GM19395 (cell line): ENCODE measurements at regions not wholly inside any gene's neighbourhood (a gene's known extent, or its start where the extent isn't known, plus 50 kb on each side); places are given as distances from the start of the nearest gene placed in this dataset.
"Not testable (repeated sequence)": the region's sequence is repeated elsewhere in the genome, so short reads cannot be mapped to it uniquely, and the experiment has no call there.

ENCODE experiments used
- ATAC-seq: cut with Tn5 transposase; IDR thresholded peaks from one replicate; pipeline ENCODE4 v1.9.1; 2021; ENCODE audit warnings: mild to moderate bottlenecking, moderate library complexity; ENCODE audit not compliant: unreplicated experiment

DNA sequence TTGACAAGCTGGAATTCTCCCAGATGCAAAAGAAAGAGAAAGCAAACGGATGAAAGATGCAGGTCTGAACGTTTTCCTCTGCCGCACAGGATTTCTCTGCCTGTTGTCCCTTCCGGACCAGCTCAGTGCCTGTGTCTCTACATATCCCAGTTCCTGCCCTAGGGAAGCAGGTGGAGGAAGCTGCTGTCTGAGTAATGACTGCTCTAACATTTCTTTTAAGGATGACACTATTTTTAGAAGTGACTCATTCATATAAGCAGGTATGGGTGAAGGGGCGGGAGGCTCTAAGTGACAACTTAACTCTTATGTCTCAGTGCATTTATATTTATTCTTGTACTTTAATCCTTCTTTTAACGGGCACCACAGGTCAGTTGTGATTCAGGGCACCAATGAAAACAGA lies 128.8 kb downstream of the SLC24A2 start:
- no peak for ATAC-seq

- ATAC-seq = no peak
Measured at GRCh38 chr9:19656704-19657103, 132.1 kb downstream of the SLC24A2 start.

GRCh38 chr9:19651681-19652080 lies 137.2 kb downstream of the SLC24A2 start:
- ATAC-seq = no peak

GRCh38 chr9:19650312-19650711 lies 138.5 kb downstream of the SLC24A2 start:
- ATAC-seq = no peak

GRCh38 chr9:19649336-19650041 lies 139.3 kb downstream of the SLC24A2 start:
- ATAC-seq = no peak

GRCh38 chr9:19648672-19649071 lies 140.2 kb downstream of the SLC24A2 start:
- no peak for ATAC-seq

DNA sequence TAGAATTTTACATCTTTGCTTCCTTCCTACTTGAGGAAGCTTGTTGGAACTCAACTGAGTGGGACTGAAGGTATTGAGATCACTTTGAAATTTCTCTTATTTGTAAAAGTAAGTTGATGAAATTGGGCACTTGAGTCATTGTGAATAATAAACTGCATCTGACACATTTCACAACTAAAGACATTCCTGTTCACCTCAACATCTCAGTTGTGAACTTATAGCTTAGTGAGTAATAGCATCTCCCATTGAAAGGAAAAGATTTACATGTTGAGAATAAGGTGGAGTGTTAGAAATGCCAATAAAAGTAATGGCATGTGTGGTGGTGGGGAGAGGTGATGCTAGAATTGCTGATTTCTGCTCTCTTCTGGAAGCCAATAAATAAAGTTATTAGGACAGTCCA lies 145.0 kb downstream of the SLC24A2 start:
- no peak for ATAC-seq

DNA sequence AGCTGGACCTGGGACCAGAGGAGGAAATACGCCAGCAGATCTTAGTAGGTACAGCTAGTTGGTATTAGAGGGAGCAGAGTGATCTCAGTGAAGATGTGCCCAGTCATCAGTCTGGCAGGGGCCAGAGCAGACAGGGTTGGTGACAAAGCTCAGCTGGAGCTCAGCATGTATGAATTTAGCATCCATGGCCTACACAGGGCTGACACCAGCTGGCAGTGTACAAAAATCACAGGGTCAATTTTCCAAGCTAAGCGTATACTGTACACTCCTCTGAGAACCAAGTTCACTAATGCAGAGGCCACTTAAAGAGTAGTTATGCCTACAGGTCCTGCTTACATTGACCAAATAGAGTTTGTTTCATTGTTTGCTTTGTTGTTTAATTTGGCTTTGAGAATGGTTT lies 146.6 kb downstream of the SLC24A2 start:
- no peak for ATAC-seq

- no peak for ATAC-seq
Measured at GRCh38 chr9:19641046-19641445, 147.8 kb downstream of the SLC24A2 start.

DNA sequence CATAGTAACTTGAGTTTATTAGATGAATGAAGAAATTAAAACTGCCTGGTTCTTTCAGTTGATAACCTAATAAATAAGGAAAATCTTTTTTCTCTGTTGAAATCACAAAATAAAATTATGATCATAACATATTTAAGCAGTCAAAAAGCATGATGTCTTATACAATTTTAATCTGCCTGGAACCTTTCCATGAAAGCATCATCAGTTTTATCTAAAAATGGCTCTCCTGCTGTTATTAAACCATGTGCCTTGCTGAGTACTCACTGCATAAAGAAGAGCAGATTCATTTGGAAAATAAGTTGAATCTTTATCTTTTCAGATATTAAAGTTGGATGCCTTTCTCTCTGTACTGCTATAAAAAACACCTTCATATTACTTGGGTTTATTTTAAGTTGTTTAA lies 148.8 kb downstream of the SLC24A2 start:
- no peak for ATAC-seq

DNA sequence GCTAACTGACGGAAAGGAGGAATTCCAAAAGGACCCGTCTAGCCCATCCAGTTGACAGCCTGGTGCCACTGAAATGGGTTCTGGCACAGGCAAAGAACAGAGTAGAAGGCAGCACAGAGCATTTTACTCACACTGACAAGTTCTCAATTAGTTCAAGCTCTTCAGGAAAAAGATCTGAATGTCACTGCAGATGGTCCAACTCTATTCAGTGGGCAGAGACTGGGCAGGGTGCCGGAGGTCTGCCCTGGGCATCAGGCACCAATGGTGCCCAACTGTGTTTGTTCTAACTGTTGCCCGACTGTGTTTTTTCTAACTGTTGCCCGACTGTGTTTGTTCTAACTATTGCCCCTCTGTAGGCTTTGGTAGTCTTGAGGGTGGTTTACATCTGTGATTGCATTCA lies 151.8 kb downstream of the SLC24A2 start:
- no peak for ATAC-seq

DNA sequence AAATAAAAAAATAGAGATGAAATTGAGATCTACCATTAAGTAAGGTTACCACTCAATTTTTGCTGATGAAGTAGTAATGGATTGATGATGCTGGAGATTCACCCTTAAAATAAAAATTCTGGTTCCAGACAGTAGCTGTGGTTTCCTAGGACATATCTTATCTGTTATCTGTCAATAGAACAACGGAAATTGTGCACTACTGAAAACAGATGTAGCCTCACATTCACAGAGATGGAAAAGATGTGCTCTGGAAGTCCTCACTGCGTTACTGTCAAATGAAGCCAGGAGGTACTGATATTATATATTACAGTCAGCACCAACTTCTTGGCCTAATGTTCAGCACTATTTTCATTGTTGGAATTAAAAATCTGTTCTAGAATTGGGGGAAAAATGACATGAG lies 154.0 kb downstream of the SLC24A2 start:
- no peak for ATAC-seq

- ATAC-seq = no peak
Measured at GRCh38 chr9:19631181-19631580, 157.7 kb downstream of the SLC24A2 start.

GRCh38 chr9:19630760-19631159 lies 158.1 kb downstream of the SLC24A2 start:
- ATAC-seq = no peak

DNA sequence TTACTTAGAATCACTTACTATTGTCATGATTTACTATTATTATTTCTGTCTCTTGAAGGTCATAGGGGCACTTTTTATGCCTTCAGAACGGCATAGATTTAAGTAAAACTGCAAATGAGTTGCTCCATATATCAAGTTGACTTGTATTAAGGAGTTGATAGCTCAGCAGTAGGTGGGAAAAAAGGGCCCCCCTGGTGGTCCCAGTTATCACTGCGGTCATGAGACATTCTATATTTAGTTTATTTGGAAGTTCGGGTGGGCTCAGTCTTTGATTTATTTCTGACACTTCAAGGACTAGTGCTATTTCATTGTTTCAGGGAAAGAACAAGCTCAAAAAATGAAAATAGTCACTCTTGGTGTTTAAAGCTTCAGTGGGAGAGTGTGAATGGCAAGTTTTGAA lies 159.3 kb downstream of the SLC24A2 start:
- no peak for ATAC-seq

GRCh38 chr9:19625426-19625825 lies 163.4 kb downstream of the SLC24A2 start:
- ATAC-seq = not testable (repeated sequence)

GRCh38 chr9:19624519-19624918 lies 164.3 kb downstream of the SLC24A2 start:
- ATAC-seq = no peak

GRCh38 chr9:19623941-19624340 lies 164.9 kb downstream of the SLC24A2 start:
- ATAC-seq = no peak

DNA sequence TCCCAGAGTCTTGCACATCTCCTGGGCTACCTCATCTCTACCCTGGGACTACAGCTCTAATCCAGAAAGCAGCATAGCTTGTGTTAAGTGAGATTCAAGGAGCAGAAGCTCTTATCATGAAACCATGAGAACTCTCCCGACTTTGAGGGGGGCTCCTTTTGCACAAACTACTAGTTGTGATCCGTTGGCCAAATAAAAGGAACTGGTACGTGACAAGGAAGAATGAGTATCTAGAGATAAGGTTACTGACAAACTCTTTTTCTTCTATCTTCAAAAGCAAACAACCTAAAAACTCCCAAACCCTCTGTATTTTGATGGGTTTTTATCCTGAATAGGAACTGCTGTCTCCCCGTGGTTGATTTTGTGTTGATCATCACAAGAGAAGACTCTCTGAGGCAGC lies 168.5 kb downstream of the SLC24A2 start:
- no peak for ATAC-seq

- no peak for ATAC-seq
Measured at GRCh38 chr9:19619221-19619620, 169.6 kb downstream of the SLC24A2 start.

GRCh38 chr9:19618816-19619215 lies 170.0 kb downstream of the SLC24A2 start:
- ATAC-seq = no peak

DNA sequence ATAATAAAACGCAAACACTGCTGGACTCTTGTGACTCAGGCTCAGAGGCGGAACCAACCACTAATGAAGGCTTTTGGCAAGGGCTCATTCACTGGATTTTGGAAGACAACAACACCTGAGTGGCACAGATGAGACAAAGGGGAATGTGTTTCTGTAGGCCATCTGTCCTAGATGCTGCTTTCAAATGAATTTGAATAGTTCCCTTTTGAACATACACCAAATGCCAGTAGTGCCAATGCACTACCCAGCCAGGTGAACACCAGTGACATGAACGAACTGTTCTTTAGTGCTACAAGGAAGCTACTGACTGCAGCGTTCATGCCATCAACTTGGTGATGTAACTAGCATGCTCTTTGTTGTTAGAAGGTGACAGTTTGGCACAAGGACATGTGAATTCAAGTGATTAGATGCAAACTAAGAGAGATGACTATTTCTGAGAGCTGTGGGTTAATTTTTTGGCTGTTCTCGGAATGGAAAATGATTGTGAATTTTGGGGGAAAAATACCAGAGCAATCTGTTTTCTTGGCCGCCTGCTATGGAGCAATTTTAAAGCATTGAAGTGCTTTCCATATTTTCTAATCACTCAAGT lies 173.7 kb downstream of the SLC24A2 start:
- ATAC-seq = no peak

- ATAC-seq = no peak
Measured at GRCh38 chr9:19614294-19614693, 174.5 kb downstream of the SLC24A2 start.
